Uterus (tissue), 3 donors: ENCODE measurements at regions not wholly inside any gene's neighbourhood (a gene's known extent, or its start where the extent isn't known, plus 50 kb on each side); places are given as distances from the start of the nearest gene placed in this dataset.
"Not testable (repeated sequence)": the region's sequence is repeated elsewhere in the genome, so short reads cannot be mapped to it uniquely, and the experiment has no call there.

Experiments used
- DNase-seq, 2 donors: peaks; one replicate each; pipeline ENCODE4 v3.0.0-alpha.2; 2019 to 2020
- H3K27ac ChIP-seq, 2 donors: fragments of 200-600 bp; sonication (generic); 1 replicate in 1 of 2; 2 replicates in 1 of 2; pipeline ENCODE4 v1.5.1; 2016 to 2018
- H3K27me3 ChIP-seq, 2 donors: fragments of 200-600 bp; sonication (generic); one replicate each; pipeline ENCODE4 v1.5.1; 2018 to 2019; ENCODE audit warnings: control low read depth in 1 of 2
- H3K36me3 ChIP-seq, 2 donors: fragments of 200-600 bp; sonication (generic); one replicate each; pipeline ENCODE4 v1.5.1; 2019; ENCODE audit warnings: control low read depth in 1 of 2
- H3K4me1 ChIP-seq, 2 donors: fragments of 200-600 bp; sonication (generic); one replicate each; pipeline ENCODE4 v1.5.1; 2018 to 2019; ENCODE audit warnings: control low read depth in 1 of 2
- H3K4me3 ChIP-seq, 2 donors: fragments of 200-600 bp; sonication (generic); 1 replicate in 1 of 2; 2 replicates in 1 of 2; pipeline ENCODE4 v1.5.1; 2018 to 2019; ENCODE audit warnings: mild to moderate bottlenecking in 1 of 2
- H3K9me3 ChIP-seq, 2 donors: fragments of 200-600 bp; sonication (generic); one replicate each; pipeline ENCODE4 v1.5.1; 2019; ENCODE audit warnings: control low read depth in 1 of 2
- POLR2A ChIP-seq, 2 donors: fragments of 450-650 bp; IDR thresholded peaks; one replicate each; pipeline ENCODE4 v1.6.1; 2016; ENCODE audit warnings: antibody characterized with exemption in 2 of 2, mild to moderate bottlenecking in 1 of 2, moderate library complexity in 1 of 2
- intact Hi-C: fragments of 100-400 bp; cut with DNase I; formaldehyde crosslinking; loops from one replicate; pipeline ENCODE4 v1.15.1; 2023; ENCODE audit warnings: low total_unique reads
- TF ChIP-seq, protein P1 (sequence below), 4 experiments: fragments of 200-600 bp in 2 of 4; fragments of 450-650 bp in 2 of 4; sonication (generic) in 2 of 4; IDR thresholded peaks; one replicate each; pipeline ENCODE4 v1.5.1; 2016 to 2019; ENCODE audit warnings: antibody characterized with exemption in 4 of 4, mild to moderate bottlenecking in 2 of 4, moderate library complexity in 1 of 4
- donor health status: DM: yes; HTN: yes; CAD: no.

DNA sequence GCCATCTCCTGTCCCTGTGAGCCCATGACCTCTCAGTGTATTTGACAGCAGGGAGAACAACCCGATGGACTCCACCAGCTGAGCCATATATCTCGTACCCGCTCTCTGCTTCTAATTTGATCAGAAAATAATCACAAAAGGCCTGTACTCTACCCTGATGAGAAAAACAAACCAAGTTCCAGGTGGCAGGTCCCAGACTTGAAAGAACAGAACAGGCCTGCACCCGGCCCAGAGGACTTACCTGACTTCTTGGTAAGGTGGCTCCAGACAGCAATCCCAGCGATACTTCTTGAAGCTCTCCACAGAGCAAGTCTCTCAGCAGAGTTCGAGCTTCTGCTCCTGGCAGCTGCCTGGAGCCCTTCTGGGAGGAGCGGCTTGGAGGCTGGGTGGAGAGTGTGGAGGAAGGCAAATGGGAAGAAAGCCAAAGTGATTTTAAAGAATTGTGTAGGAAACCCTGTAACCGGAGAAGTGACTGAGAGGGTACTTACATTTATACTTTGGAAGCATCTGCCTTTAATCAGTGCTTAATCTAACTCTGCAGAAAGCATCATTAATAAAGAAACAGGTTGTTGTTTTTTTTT, 91.6 kb downstream of the SCN11A start:
- no peak for DNase-seq
- TF ChIP-seq, protein P1, sequence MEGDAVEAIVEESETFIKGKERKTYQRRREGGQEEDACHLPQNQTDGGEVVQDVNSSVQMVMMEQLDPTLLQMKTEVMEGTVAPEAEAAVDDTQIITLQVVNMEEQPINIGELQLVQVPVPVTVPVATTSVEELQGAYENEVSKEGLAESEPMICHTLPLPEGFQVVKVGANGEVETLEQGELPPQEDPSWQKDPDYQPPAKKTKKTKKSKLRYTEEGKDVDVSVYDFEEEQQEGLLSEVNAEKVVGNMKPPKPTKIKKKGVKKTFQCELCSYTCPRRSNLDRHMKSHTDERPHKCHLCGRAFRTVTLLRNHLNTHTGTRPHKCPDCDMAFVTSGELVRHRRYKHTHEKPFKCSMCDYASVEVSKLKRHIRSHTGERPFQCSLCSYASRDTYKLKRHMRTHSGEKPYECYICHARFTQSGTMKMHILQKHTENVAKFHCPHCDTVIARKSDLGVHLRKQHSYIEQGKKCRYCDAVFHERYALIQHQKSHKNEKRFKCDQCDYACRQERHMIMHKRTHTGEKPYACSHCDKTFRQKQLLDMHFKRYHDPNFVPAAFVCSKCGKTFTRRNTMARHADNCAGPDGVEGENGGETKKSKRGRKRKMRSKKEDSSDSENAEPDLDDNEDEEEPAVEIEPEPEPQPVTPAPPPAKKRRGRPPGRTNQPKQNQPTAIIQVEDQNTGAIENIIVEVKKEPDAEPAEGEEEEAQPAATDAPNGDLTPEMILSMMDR (IDR thresholded peaks at IDR 0.05) = no peak
- no peak for TF ChIP-seq POLR2A (IDR thresholded peaks at IDR 0.05)
- no peaks in the 10 kb centered on the region for H3K9me3 ChIP-seq

DNA sequence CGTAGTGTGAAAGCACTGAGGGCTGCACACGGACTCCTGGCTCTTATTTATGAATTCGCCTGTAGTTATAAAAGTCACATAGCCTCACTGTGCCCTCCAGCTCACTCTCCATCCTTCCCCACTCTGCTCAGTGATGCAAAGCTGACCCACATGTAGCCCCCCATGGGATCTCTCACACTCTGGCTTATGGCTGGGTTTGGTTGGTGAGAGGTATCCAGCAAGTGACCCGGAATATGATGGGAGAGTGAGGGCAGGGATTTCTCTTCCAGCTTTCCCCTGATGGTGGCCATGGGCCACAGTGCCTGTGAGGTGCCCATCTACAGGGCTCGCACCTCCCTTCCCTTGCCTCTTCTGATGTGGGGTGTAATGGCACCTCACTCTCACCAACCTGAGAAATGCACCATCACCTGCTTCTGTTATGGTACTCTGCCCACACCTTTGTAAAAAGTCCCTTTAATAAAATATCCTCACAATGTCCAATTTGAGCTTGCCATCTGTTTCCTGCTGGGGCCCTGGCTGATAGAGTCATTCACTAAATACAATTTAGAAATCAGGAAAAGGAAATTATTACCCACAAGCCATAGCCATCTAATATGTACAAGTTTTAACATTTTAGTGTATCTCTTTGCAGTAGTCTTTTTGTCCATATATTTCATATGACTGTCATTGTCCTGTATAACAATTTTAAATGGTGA, 93.6 kb downstream of the SCN11A start:
- intact Hi-C loops = no loop called here
- no peak for DNase-seq
- H3K36me3 ChIP-seq = no peaks in the 10 kb centered on the region
- no peak overlapping the region for H3K4me3 ChIP-seq
- no peaks in the 10 kb centered on the region for H3K9me3 ChIP-seq
- no peaks in the 10 kb centered on the region for H3K4me1 ChIP-seq
- TF ChIP-seq POLR2A (IDR thresholded peaks at IDR 0.05) = no peak
- TF ChIP-seq, protein P1 (IDR thresholded peaks at IDR 0.05) = no peak
- H3K27ac ChIP-seq = no peak overlapping the region
- H3K27me3 ChIP-seq = no peaks in the 10 kb centered on the region

More for the DNA sequence above, 91.6 kb downstream of the SCN11A start:
- Histone ChIP-seq H3K36me3 (no peaks in the 10 kb centered on the region), H3K4me1 (no peaks in the 10 kb centered on the region), H3K27ac (no peak overlapping the region), H3K27me3 (no peaks in the 10 kb centered on the region), H3K4me3 (no peak overlapping the region)
- intact Hi-C loops = no loop called here

DNA sequence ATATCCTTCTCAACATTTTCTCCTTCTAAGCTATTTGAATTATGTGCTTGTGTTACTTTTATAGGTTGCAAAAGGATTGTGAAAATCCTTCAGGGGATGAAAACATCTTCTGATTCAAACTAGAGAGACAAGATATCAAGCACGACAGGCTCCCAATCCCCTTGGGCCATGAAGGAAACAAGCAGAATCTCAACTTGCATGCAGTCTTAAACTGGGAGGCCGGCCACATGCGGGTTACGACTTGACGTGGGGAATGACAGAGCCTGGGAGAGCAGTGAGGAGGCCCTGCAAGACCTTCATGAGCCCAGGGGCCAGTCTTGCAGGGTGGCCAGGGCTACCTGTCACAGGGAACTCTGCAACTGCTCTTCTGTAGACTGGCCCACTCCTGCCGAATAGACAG, 94.4 kb downstream of the SCN11A start:
- intact Hi-C loops = no loop called here
- TF ChIP-seq, protein P1 (IDR thresholded peaks at IDR 0.05) = no peak
- no peak for TF ChIP-seq POLR2A (IDR thresholded peaks at IDR 0.05)
- H3K4me1 ChIP-seq = no peaks in the 10 kb centered on the region
- no peak overlapping the region for H3K27ac ChIP-seq
- no peak for DNase-seq
- H3K36me3 ChIP-seq = no peaks in the 10 kb centered on the region
- no peaks in the 10 kb centered on the region for H3K27me3 ChIP-seq
- H3K9me3 ChIP-seq = no peaks in the 10 kb centered on the region
- H3K4me3 ChIP-seq = no peak overlapping the region

DNA sequence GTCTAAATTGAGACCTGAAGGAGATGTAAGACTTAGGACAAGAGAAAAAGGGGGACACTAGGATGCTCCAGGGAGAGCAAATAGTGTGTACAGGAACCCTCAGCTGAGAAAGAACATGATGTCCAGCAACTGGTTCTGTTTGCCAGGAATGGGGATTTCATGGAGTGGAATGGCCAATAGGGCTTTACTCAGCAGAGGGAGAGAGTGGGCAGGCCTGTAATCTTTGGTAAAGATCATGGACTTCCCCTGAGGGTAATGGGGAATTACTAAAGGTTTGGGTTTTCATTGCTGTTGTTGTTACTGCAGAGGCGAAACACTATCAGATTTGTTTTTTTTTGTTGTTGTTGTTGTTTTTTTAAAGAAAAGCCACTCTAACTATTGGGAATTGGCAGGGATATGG, 99.0 kb downstream of the SCN11A start:
- Histone ChIP-seq H3K27me3 (no peaks in the 10 kb centered on the region), H3K4me1 (no peaks in the 10 kb centered on the region), H3K9me3 (no peaks in the 10 kb centered on the region), H3K27ac (no peak overlapping the region), H3K4me3 (no peak overlapping the region), H3K36me3 (no peaks in the 10 kb centered on the region)
- intact Hi-C loops = no loop called here
- DNase-seq = no peak
- TF ChIP-seq, protein P1 (IDR thresholded peaks at IDR 0.05) = no peak

DNA sequence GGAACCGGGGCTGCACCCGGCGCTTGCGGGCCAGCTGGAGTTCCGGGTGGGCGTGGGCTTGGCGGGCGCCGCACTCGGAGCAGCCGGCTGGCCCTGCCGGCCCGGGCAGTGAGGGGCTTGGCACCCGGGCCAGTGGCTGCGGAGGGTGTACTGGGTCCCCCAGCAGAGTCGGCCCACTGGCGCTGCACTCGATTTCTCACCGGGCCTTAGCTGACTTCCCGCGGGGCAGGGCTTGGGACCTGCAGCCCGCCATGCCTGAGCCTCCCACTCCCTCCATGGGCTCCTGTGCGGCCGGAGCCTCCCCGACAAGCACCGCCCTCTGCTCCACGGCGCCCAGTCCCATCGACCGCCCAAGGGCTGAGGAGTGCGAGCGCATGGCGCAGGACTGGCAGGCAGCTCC, 100.6 kb downstream of the SCN11A start:
- intact Hi-C loops, H3K4me3 ChIP-seq, H3K36me3 ChIP-seq, DNase-seq, H3K9me3 ChIP-seq, H3K27me3 ChIP-seq, H3K27ac ChIP-seq, H3K4me1 ChIP-seq: not testable (repeated sequence)
